HG02885 (cell line): ENCODE measurements at regions not wholly inside any gene's neighbourhood (a gene's known extent, or its start where the extent isn't known, plus 50 kb on each side); places are given as distances from the start of the nearest gene placed in this dataset.
"Not testable (repeated sequence)": the region's sequence is repeated elsewhere in the genome, so short reads cannot be mapped to it uniquely, and the experiment has no call there.

ENCODE experiments used
- ATAC-seq: cut with Tn5 transposase; IDR thresholded peaks from one replicate; pipeline ENCODE4 v1.9.1; 2021; ENCODE audit warnings: mild to moderate bottlenecking; ENCODE audit not compliant: unreplicated experiment, poor library complexity

- ATAC-seq, result peak; percentile 58
Observed at GRCh38 chr5:108543486-108543885, 161.6 kb upstream of the FBXL17 start.

GRCh38 chr5:108541836-108542235 is 159.9 kb upstream of the FBXL17 start:
- ATAC-seq, result peak; percentile 59

GRCh38 chr5:108536321-108536720 is 154.4 kb upstream of the FBXL17 start:
- ATAC-seq, result no peak

- not testable (repeated sequence) for ATAC-seq
Observed at GRCh38 chr5:108532129-108532445, 150.2 kb upstream of the FBXL17 start.

- ATAC-seq, result no peak
Observed at GRCh38 chr5:108531367-108532128, 149.7 kb upstream of the FBXL17 start.

GRCh38 chr5:108530706-108531105 is 148.8 kb upstream of the FBXL17 start:
- ATAC-seq, result no peak

GRCh38 chr5:108529381-108529780 is 147.5 kb upstream of the FBXL17 start:
- no peak for ATAC-seq

- no peak for ATAC-seq
Observed at GRCh38 chr5:108528655-108529054, 146.8 kb upstream of the FBXL17 start.

- ATAC-seq, result no peak
Observed at GRCh38 chr5:108524564-108524963, 142.7 kb upstream of the FBXL17 start.

GRCh38 chr5:108523360-108523759 is 141.5 kb upstream of the FBXL17 start:
- ATAC-seq, result peak; percentile 36

GRCh38 chr5:108521841-108522506 is 140.1 kb upstream of the FBXL17 start:
- peak; percentile 72 for ATAC-seq

- ATAC-seq, result peak; percentile 72
Observed at GRCh38 chr5:108521011-108521700, 139.3 kb upstream of the FBXL17 start.

- no peak for ATAC-seq
Observed at GRCh38 chr5:108516785-108517184, 134.9 kb upstream of the FBXL17 start.

GRCh38 chr5:108515517-108516105 is 133.7 kb upstream of the FBXL17 start:
- ATAC-seq, result no peak

- ATAC-seq, result no peak
Observed at GRCh38 chr5:108508979-108509378, 127.1 kb upstream of the FBXL17 start.

GRCh38 chr5:108507631-108508030 is 125.7 kb upstream of the FBXL17 start:
- no peak for ATAC-seq

- ATAC-seq, result no peak
Observed at GRCh38 chr5:108505608-108506007, 123.7 kb upstream of the FBXL17 start.

GRCh38 chr5:108504974-108505373 is 123.1 kb upstream of the FBXL17 start:
- ATAC-seq, result no peak

- no peak for ATAC-seq
Observed at GRCh38 chr5:108503986-108504385, 122.1 kb upstream of the FBXL17 start.

GRCh38 chr5:108495615-108496014 is 113.7 kb upstream of the FBXL17 start:
- ATAC-seq, result not testable (repeated sequence)

- no peak for ATAC-seq
Observed at GRCh38 chr5:108487951-108488350, 106.1 kb upstream of the FBXL17 start.
